AG09319 (cell line): ENCODE measurements at regions not wholly inside any gene's neighbourhood (a gene's known extent, or its start where the extent isn't known, plus 50 kb on each side); places are given as distances from the start of the nearest gene placed in this dataset.
"Not testable (repeated sequence)": the region's sequence is repeated elsewhere in the genome, so short reads cannot be mapped to it uniquely, and the experiment has no call there.

Source experiments
- DNase-seq: peaks from one replicate; pipeline ENCODE4 v3.0.0-alpha.2; 2010; ENCODE audit warnings: low read depth; ENCODE audit errors: extremely low read depth
- TF ChIP-seq, protein P1 (sequence below): IDR thresholded peaks from 2 replicates; pipeline ENCODE4 v1.5.1; 2011; ENCODE audit warnings: low read depth, mild to moderate bottlenecking, inconsistent platforms, low read length, moderate library complexity

DNA sequence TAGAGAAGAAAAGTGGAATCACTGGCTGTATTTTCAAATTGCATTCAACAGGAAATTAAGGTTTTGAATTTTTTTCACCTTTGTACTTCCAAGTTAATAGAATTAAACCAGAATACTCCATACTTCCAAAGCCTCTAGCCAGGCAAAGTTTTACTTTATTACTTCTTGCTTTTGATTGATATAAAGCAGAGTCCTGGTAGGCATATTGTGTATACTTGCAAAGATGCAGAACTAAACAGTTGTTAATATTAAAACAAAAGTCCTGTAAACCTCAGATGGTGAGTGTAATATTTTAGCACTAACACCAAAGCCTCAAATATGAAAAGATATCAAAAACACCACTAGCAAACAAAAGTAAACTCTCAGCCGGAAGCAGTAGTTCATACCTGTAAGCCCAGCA, 107.2 kb upstream of the C2CD4B start:
- no peak for DNase-seq

DNA sequence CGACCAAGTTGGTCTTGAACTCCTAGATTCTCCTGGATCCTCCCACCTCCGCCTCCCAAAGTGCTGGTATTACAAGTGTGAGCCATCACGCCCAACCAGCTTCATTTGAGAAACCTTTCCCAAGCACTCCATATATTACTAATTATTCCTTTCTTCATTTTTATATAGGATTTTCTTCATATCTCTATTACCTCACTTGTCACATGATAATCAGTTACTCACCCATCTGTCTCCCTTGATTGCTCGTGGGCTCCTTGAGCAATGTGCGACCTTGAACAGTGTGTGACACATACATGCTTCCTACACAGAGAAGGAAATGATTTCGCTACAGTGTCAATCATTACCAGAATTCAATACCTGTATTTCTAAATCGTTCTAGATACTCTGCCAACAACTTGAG, 110.7 kb upstream of the C2CD4B start:
- no peak for DNase-seq
- TF ChIP-seq, protein P1, sequence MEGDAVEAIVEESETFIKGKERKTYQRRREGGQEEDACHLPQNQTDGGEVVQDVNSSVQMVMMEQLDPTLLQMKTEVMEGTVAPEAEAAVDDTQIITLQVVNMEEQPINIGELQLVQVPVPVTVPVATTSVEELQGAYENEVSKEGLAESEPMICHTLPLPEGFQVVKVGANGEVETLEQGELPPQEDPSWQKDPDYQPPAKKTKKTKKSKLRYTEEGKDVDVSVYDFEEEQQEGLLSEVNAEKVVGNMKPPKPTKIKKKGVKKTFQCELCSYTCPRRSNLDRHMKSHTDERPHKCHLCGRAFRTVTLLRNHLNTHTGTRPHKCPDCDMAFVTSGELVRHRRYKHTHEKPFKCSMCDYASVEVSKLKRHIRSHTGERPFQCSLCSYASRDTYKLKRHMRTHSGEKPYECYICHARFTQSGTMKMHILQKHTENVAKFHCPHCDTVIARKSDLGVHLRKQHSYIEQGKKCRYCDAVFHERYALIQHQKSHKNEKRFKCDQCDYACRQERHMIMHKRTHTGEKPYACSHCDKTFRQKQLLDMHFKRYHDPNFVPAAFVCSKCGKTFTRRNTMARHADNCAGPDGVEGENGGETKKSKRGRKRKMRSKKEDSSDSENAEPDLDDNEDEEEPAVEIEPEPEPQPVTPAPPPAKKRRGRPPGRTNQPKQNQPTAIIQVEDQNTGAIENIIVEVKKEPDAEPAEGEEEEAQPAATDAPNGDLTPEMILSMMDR: no peak

More for the DNA sequence above, 107.2 kb upstream of the C2CD4B start:
- TF ChIP-seq, protein P1: no peak

DNA sequence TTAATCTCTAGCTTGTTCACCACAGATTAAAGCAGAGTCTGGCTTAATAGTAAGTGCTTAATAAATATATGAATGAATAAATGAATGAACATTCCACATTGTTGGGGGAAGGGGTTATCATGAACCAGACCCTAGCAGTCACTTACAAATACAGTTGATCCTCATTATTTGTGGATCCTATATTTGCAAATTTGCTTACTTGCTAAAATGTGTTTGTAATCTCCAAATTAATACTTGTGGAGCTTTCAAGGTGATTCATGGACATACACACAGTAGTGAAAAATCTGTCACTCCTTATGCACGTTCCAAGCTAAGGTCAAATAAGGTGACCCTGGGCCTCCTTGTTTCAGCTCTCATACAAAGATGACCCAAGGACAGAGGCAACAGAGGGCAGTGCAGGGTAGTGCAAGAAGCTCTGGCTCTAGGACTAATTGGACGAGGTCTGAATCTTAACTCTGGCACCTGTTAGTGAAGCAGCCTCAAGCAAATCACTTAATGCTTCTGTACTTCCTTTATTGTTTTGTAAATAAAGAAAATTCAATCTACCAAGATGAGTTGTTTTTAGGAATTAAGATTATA, 112.8 kb upstream of the C2CD4B start:
- TF ChIP-seq, protein P1: no peak

DNA sequence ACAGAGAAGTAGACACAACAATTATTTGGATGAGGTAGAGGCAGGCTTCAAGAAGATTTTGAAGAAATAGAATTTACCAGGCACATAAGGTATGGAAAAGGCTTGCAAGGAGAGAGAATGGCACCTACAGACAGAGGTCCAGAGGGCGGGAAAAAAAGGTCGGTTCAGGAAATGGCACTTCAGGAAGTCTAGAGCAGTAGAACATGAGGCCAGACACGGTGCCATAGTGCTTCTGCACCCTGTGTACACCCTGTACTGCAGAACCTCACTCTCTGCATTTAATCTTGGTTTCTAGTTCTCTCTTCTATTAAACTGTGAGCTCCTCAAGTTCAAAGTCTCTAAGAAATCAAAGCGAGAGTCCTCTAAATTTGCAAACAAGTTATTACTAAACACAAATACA, 113.4 kb upstream of the C2CD4B start:
- DNase-seq: no peak
- TF ChIP-seq, protein P1: no peak

More for the DNA sequence above, 112.8 kb upstream of the C2CD4B start:
- DNase-seq: no peak

DNA sequence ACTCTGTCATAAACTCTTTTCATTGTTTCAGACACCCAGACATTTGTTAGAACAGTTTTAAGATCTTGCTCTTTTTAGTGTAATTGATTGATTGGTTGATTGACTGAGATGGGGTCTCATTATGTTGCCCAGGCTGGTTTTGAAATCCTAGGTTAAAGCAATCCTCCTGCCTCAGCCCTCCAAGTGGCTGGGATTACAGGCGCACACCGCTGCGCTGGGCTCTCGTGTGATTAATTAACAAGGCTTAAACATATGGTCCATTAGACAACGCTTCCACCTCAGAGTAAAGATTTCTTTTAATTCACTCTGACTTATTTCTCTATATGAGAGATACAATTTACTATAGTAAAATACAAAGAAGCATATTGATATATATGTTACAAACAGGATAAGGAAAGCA, 114.0 kb upstream of the C2CD4B start:
- TF ChIP-seq, protein P1: no peak
- no peak for DNase-seq

DNA sequence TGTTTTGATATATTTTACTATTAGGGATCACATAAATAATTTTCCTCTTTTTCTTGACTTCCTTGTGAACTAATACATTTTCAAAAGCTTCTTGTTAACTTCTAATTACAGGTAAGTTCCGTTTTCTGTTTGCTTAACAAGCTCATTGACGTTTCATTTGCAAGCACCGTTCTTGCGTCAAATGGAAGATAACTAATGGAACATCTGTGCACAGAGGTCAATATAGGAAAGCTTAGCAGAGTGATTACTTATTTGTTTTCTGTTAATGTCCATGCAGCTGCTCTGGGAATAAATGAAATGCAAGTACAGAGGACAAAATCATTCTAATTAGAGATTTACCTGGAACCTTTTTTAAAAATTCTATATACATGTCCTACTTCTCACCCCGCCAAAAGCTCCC, 115.5 kb upstream of the C2CD4B start:
- DNase-seq: no peak

DNA sequence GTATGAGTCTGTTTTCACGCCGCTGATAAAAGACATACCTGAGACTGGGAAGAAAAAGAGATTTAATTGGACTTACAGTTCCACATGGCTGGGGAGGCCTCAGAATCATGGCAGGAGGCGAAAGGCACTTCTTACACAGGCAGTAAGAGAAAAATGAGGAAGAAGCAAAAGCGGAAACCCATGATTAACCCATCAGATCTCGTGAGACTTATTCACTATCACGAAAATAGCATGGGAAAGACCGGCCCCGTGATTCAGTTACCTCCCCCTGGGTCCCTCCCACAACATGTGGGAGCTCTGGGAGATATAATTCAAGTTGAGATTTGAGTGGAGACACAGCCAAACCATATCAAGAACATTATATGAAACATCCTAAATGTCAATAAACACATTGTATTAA, 116.7 kb upstream of the C2CD4B start:
- not testable (repeated sequence) for DNase-seq

More for the DNA sequence above, 115.5 kb upstream of the C2CD4B start:
- TF ChIP-seq, protein P1: no peak
